ENCODE measurements at regions not wholly inside any gene's neighbourhood (a gene's known extent, or its start where the extent isn't known, plus 50 kb on each side); places are given as distances from the start of the nearest gene placed in this dataset.

DNA sequence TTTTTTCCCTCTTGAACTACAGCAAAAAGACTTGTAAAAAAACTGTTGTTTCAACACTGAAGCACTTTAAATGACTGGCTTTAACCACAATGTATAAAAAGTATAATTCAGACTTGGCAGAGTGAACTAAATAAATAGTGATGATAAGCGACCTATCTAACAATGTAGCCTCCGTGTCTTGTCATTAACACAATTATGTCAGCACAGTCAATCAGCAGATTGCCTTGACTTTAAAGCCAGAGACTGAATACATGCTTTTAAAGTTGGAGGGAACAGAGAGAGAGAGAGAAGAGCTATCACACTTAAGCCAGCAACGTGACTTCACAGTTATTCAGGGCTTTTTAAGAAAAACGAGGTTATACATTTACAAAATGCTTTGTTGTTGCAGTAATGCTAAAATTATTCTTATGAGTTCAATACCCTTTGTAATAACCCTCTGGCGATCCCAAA lies 378.1 kb downstream of the LMO4 start:
- H3K4me3 ChIP-seq (ENCODE audit: low read depth, low read length): no peak overlapping the region
- DNase-seq (ENCODE audit: low read depth): no peak
- TF ChIP-seq CTCF (conservative IDR thresholded peaks at IDR 0.05; ENCODE audit: low read depth, low read length): no peak

- DNase-seq (ENCODE audit: low read depth): no peak
- no peak for TF ChIP-seq CTCF (conservative IDR thresholded peaks at IDR 0.05; ENCODE audit: low read depth, low read length)
- no peak overlapping the region for H3K4me3 ChIP-seq (ENCODE audit: low read depth, low read length)
Measured at GRCh38 chr1:87707411-87707810, 378.7 kb downstream of the LMO4 start.

DNA sequence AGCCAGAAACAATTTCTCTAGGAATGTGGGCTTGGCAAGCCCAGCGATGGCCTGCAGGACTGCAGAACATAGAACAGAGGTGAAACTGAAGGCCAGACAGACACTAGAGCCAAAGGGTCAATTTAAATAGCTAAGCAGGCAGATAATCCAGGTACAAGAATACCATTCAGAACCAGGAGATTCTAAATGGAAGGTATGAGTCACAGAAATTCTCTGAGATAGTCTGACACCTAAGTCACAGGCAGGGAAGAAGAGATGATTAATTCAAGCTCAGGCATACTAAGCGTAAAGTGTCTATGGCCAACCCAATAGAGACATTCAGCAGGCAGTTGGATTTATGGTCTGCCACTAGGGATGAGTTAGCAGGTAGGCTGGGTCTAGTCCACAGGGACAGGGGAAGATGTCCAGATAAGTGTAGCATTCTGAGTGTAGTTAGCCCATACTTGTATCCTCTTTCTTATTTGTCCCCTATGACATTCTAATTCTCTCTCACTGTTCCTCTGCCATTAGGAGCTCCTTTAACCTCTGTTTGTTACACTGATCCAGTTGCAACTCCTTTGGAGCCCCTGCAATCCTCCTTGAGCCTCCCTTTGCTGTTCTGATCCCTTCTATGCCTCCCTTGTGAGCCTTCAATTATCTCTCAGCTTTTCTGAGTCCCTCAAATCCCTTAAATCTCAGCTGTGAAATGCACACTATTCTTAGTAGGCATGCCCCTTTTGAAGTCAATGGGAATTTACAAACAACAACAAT lies 383.8 kb downstream of the LMO4 start:
- H3K4me3 ChIP-seq (ENCODE audit: low read depth, low read length): no peak overlapping the region
- TF ChIP-seq CTCF (conservative IDR thresholded peaks at IDR 0.05; ENCODE audit: low read depth, low read length): no peak
- DNase-seq (ENCODE audit: low read depth): peak; percentile 72

- TF ChIP-seq CTCF (conservative IDR thresholded peaks at IDR 0.05; ENCODE audit: low read depth, low read length): no peak
- no peak overlapping the region for H3K4me3 ChIP-seq (ENCODE audit: low read depth, low read length)
- DNase-seq (ENCODE audit: low read depth): no peak
Measured at GRCh38 chr1:87714278-87714677, 385.6 kb downstream of the LMO4 start.

DNA sequence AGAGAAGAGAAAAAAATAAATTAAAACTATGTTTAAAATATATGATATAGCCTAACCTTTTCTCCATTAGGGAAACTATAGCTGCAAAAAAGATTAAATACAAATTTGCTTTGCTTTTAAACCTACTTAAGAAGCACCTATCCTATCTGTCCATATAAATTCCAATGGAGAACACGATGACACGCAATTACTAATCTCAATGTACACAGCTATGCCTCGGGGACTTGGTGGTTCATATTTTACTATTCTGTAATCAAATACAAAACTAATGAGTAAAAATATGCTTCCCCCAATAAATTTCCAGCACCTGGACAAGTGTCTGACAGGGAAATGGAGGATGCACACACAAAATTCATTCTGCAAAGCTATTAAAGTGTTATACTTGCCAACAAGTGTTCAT lies 386.4 kb downstream of the LMO4 start:
- DNase-seq (ENCODE audit: low read depth): no peak
- no peak for TF ChIP-seq CTCF (conservative IDR thresholded peaks at IDR 0.05; ENCODE audit: low read depth, low read length)
- no peak overlapping the region for H3K4me3 ChIP-seq (ENCODE audit: low read depth, low read length)

- no peak overlapping the region for H3K4me3 ChIP-seq (ENCODE audit: low read depth, low read length)
- TF ChIP-seq CTCF (conservative IDR thresholded peaks at IDR 0.05; ENCODE audit: low read depth, low read length): no peak
- no peak for DNase-seq (ENCODE audit: low read depth)
Measured at GRCh38 chr1:87715471-87715870, 386.8 kb downstream of the LMO4 start.

- no peak for TF ChIP-seq CTCF (conservative IDR thresholded peaks at IDR 0.05; ENCODE audit: low read depth, low read length)
- no peak for DNase-seq (ENCODE audit: low read depth)
- H3K4me3 ChIP-seq (ENCODE audit: low read depth, low read length): no peak overlapping the region
Measured at GRCh38 chr1:87717157-87717670, 388.5 kb downstream of the LMO4 start.
